Kidney (tissue), 13 donors: ENCODE measurements at regions not wholly inside any gene's neighbourhood (a gene's known extent, or its start where the extent isn't known, plus 50 kb on each side); places are given as distances from the start of the nearest gene placed in this dataset.

Experiments used
- DNase-seq, 5 donors: peaks; one replicate each; pipeline ENCODE4 v3.0.0-alpha.2; 2013 to 2020
- FAIRE-seq: peaks from 2 replicates; lab custom pipeline; 2012; peaks lifted over from hg19 to GRCh38; lab: Jason Lieb, UNC
- H3K27ac ChIP-seq, 2 donors: one replicate each; pipeline ENCODE4 v1.7.0; 2013; ENCODE audit warnings: low read depth in 2 of 2, low read length in 2 of 2, inconsistent platforms in 1 of 2
- H3K27me3 ChIP-seq: one replicate; pipeline ENCODE4 v1.7.1; 2013; ENCODE audit warnings: low read length, inconsistent platforms; ENCODE audit not compliant: control insufficient read depth, insufficient read depth
- H3K36me3 ChIP-seq, 3 donors: one replicate each; pipeline versions ENCODE4 v1.7.0 to v1.7.1; 2013; ENCODE audit warnings: low read length in 3 of 3, control low read depth in 1 of 3, inconsistent platforms in 1 of 3; ENCODE audit not compliant: insufficient read depth in 3 of 3, control insufficient read depth in 2 of 3
- H3K4me1 ChIP-seq, 3 donors: one replicate each; pipeline versions ENCODE4 v1.7.0 to v1.7.1; 2013; ENCODE audit warnings: low read length in 3 of 3, inconsistent platforms in 1 of 3, low read depth in 1 of 3; ENCODE audit not compliant: control insufficient read depth in 2 of 3, insufficient read depth in 2 of 3
- H3K4me3 ChIP-seq, 3 donors: one replicate each; pipeline versions ENCODE4 v1.7.0 to v1.8.1; 2013; ENCODE audit warnings: low read length in 3 of 3, control low read depth in 1 of 3, inconsistent platforms in 1 of 3
- H3K9ac ChIP-seq, 3 donors: one replicate each; pipeline versions ENCODE4 v1.7.0 to v1.7.1; 2013; ENCODE audit warnings: low read length in 3 of 3, control low read depth in 1 of 3, inconsistent platforms in 1 of 3
- H3K9me3 ChIP-seq, 3 donors: one replicate each; pipeline versions ENCODE4 v1.7.0 to v1.7.1; 2013; ENCODE audit warnings: low read length in 3 of 3, control low read depth in 1 of 3, inconsistent platforms in 1 of 3; ENCODE audit not compliant: control insufficient read depth in 2 of 3, insufficient read depth in 1 of 3
- CTCF ChIP-seq: IDR thresholded peaks from 3 replicates; pipeline ENCODE4 v1.5.1; 2012; ENCODE audit warnings: mild to moderate bottlenecking, moderate library complexity, borderline replicate concordance; ENCODE audit not compliant: insufficient read depth; ENCODE audit errors: extremely low read depth
- intact Hi-C: fragments of 100-400 bp; cut with DNase I; formaldehyde crosslinking; loops from one replicate; pipeline ENCODE4 v1.11.1; 2022
- donor health status: control.
- donor health status: control.
- donor health status: control.
- donor health status: control.
- donor health status: control.
- donor health status: DM: yes; HTN: yes; CAD: no.
- donor health status: Normal renal cell carcinoma (clear cell type).

GRCh38 chr15:96109820-96110219 is 220.7 kb upstream of the NR2F2 start:
- Histone ChIP-seq H3K9me3 (no peaks in the 10 kb centered on the region), H3K4me1 (no peaks in the 10 kb centered on the region), H3K36me3 (no peaks in the 10 kb centered on the region), H3K4me3 (no peak overlapping the region), H3K27me3 (no peaks in the 10 kb centered on the region), H3K9ac (no peak overlapping the region), H3K27ac (no peak overlapping the region)
- DNase-seq (no peak), FAIRE-seq (no peak)
- TF ChIP-seq CTCF, result no peak
- intact Hi-C loops, result no loop called here

GRCh38 chr15:96112018-96112417 is 218.5 kb upstream of the NR2F2 start:
- Histone ChIP-seq H3K27me3 (no peaks in the 10 kb centered on the region), H3K9ac (no peak overlapping the region), H3K36me3 (no peaks in the 10 kb centered on the region), H3K9me3 (no peaks in the 10 kb centered on the region), H3K4me1 (no peaks in the 10 kb centered on the region), H3K27ac (no peak overlapping the region), H3K4me3 (no peak overlapping the region)
- intact Hi-C loops, result no loop called here
- FAIRE-seq (no peak), DNase-seq (no peak)
- TF ChIP-seq CTCF, result no peak

- H3K36me3 ChIP-seq, result no peaks in the 10 kb centered on the region
- intact Hi-C loops, result no loop called here
- H3K27ac ChIP-seq, result no peak overlapping the region
- FAIRE-seq, result no peak
- H3K4me3 ChIP-seq, result no peak overlapping the region
- no peaks in the 10 kb centered on the region for H3K9me3 ChIP-seq
- no peak for DNase-seq
- TF ChIP-seq CTCF, result no peak
- no peaks in the 10 kb centered on the region for H3K27me3 ChIP-seq
- H3K9ac ChIP-seq, result no peak overlapping the region
- peaks cover 0 to 6% (median 0%) of the 10 kb centered on the region in 3 donors for H3K4me1 ChIP-seq
Measured at GRCh38 chr15:96115642-96116041, 214.9 kb upstream of the NR2F2 start.

GRCh38 chr15:96117270-96117669 is 213.2 kb upstream of the NR2F2 start:
- Histone ChIP-seq H3K36me3 (no peaks in the 10 kb centered on the region), H3K4me3 (no peak overlapping the region), H3K27me3 (no peaks in the 10 kb centered on the region), H3K27ac (no peak overlapping the region), H3K9me3 (no peaks in the 10 kb centered on the region), H3K9ac (no peak overlapping the region), H3K4me1 (peaks cover 0 to 8% (median 0%) of the 10 kb centered on the region in 3 donors)
- intact Hi-C loops, result no loop called here
- FAIRE-seq (no peak), DNase-seq (no peak)
- TF ChIP-seq CTCF, result no peak
